ENCODE measurements at regions not wholly inside any gene's neighbourhood (a gene's known extent, or its start where the extent isn't known, plus 50 kb on each side); places are given as distances from the start of the nearest gene placed in this dataset.

- Histone ChIP-seq H4K91ac (ENCODE audit: insufficient read length, low read depth, low read length) (no peak overlapping the region), H4K5ac (ENCODE audit: insufficient read length, low read depth, low read length) (no peak overlapping the region), H3K27me3 (ENCODE audit: insufficient read depth, low read length) (peaks cover 32% of the 10 kb centered on the region; the same call in 1 of the 2 replicates), H3K14ac (ENCODE audit: insufficient read depth, low read length) (no peak overlapping the region), H3K4me2 (ENCODE audit: insufficient read depth, insufficient read length, low read length) (no peak overlapping the region), H2BK12ac (ENCODE audit: insufficient read length, low read depth, low read length) (no peak overlapping the region), H2BK5ac (ENCODE audit: insufficient read length, low read length) (no peak overlapping the region), H4K8ac (replicated peaks; ENCODE audit: insufficient read length, low read depth, low read length) (no peak overlapping the region), H3K23ac (ENCODE audit: insufficient read length, low read depth, low read length) (no peak overlapping the region), H3K56ac (ENCODE audit: insufficient read length, low read depth, low read length) (no peak overlapping the region), H3T11ph (ENCODE audit: low read length) (no peak overlapping the region), H2BK120ac (ENCODE audit: low read depth, low read length, poor library complexity, severe bottlenecking) (no peak overlapping the region), H2BK15ac (ENCODE audit: low read depth, low read length) (no peak overlapping the region), H2BK20ac (ENCODE audit: low read depth, low read length, poor library complexity, severe bottlenecking) (no peak overlapping the region), H3K4ac (ENCODE audit: low read depth, low read length) (no peak overlapping the region), H3K4me1 (ENCODE audit: insufficient read depth, low read length) (peaks cover 4% of the 10 kb centered on the region; the same call in 1 of the 2 replicates), H2AK5ac (ENCODE audit: insufficient read length, low read length) (no peak overlapping the region), H2AFZ (ENCODE audit: low read length) (no peak overlapping the region), H3K18ac (ENCODE audit: insufficient read length, low read depth, low read length) (no peak overlapping the region), H3K9me3 (ENCODE audit: control insufficient read depth, low read depth, low read length) (no peaks in the 10 kb centered on the region), H3K79me2 (ENCODE audit: insufficient read depth, low read length) (no peaks in the 10 kb centered on the region), H3K9ac (ENCODE audit: extremely low read depth, insufficient read length, low read length) (no peak overlapping the region), H3K27ac (ENCODE audit: insufficient read length, low read depth, low read length) (no peak overlapping the region), H4K20me1 (ENCODE audit: control insufficient read depth, insufficient read depth, insufficient read length) (no peaks in the 10 kb centered on the region), H3K23me2 (ENCODE audit: insufficient read length, low read depth, low read length, poor library complexity, severe bottlenecking) (no peaks in the 10 kb centered on the region), H3K79me1 (ENCODE audit: insufficient read depth, low read depth, low read length, poor library complexity, severe bottlenecking) (no peaks in the 10 kb centered on the region)
- H3K27ac Mint-ChIP-seq: no peak overlapping the region
- H3K27me3 Mint-ChIP-seq (ENCODE audit: low read depth): peaks cover 59% of the 10 kb centered on the region
- H3K4me1 Mint-ChIP-seq: peaks cover 25 to 29% of the 10 kb centered on the region in 2 experiments
- no peak for TF ChIP-seq CTCF (conservative IDR thresholded peaks at IDR 0.05)
- H3K36me3 Mint-ChIP-seq (ENCODE audit: insufficient read depth in 1 of 3, low read depth in 3 of 3): peaks cover 2 to 21% (median 5%) of the 10 kb centered on the region in 3 experiments; a peak in 4 of 7 replicates
- DNase-seq: no peak
- no peak overlapping the region for H3K4me3 Mint-ChIP-seq
- WGBS (ENCODE audit: extremely low coverage, insufficient read length, low lambda C conversion rate): no CpG with 5 or more reads among the region's 6 CpGs
- peaks cover 6 to 15% of the 10 kb centered on the region in 2 experiments for H3K9me3 Mint-ChIP-seq
These were observed 85.6 kb upstream of the ATF7IP start for GRCh38 chr12:14279845-14280244.
